ENCODE measurements at regions not wholly inside any gene's neighbourhood (a gene's known extent, or its start where the extent isn't known, plus 50 kb on each side); places are given as distances from the start of the nearest gene placed in this dataset.

GRCh38 chr15:100703032-100703578 lies 100.7 kb downstream of the ASB7 start:
- H3K27me3 Mint-ChIP-seq: peaks cover 27% of the 10 kb centered on the region
- H3K4me3 Mint-ChIP-seq: no peak overlapping the region
- peaks cover 11% of the 10 kb centered on the region for H3K4me1 Mint-ChIP-seq
- ATAC-seq (peak; percentile 100), DNase-seq (peak; percentile 41 to 84)
- H3K27ac Mint-ChIP-seq: peak overlapping the region in 1 of 2 donors; percentile 52
- H3K9me3 Mint-ChIP-seq: no peaks in the 10 kb centered on the region

DNA sequence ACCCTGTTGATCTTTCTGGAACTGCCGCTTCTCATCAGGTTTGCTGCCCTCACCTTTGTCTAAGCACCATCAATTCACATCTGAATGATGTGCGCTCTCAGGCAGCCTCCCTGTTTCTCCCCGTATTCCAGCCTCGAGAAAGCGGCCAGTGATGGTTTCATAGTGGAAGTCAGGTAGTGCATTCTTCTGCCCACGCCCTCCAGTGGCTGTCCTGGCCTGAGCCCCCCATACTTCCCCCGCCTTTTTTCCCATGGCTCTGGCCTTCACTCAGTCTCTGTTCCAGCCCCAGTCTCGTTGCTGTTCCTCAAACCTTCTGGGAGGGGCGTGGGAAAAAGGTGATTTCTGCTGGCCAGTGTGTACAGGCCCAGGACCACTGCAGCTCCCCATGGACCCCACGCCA lies 101.3 kb downstream of the ASB7 start:
- Mint-ChIP-seq H3K27me3 (peaks cover 30% of the 10 kb centered on the region), H3K27ac (no peak overlapping the region), H3K9me3 (peaks cover 3 to 5% of the 10 kb centered on the region in 2 donors), H3K4me1 (peaks cover 11% of the 10 kb centered on the region), H3K4me3 (no peak overlapping the region)
- DNase-seq (no peak), ATAC-seq (no peak)

GRCh38 chr15:100704281-100705055 lies 102.1 kb downstream of the ASB7 start:
- ATAC-seq (no peak), DNase-seq (no peak)
- no peak overlapping the region for H3K4me3 Mint-ChIP-seq
- no peak overlapping the region for H3K27ac Mint-ChIP-seq
- H3K4me1 Mint-ChIP-seq: peaks cover 11% of the 10 kb centered on the region
- peaks cover 8 to 13% of the 10 kb centered on the region in 2 donors for H3K9me3 Mint-ChIP-seq
- H3K27me3 Mint-ChIP-seq: peaks cover 33% of the 10 kb centered on the region

- Mint-ChIP-seq H3K27ac (no peak overlapping the region), H3K4me1 (peaks cover 11% of the 10 kb centered on the region), H3K9me3 (peaks cover 14 to 19% of the 10 kb centered on the region in 2 donors), H3K27me3 (peaks cover 33% of the 10 kb centered on the region), H3K4me3 (no peak overlapping the region)
- no peak for ATAC-seq
- DNase-seq: no peak
These were observed 102.7 kb downstream of the ASB7 start for GRCh38 chr15:100705065-100705464.

GRCh38 chr15:100705841-100706240 lies 103.5 kb downstream of the ASB7 start:
- no peak overlapping the region for H3K27ac Mint-ChIP-seq
- H3K27me3 Mint-ChIP-seq: peaks cover 33% of the 10 kb centered on the region
- H3K4me3 Mint-ChIP-seq: no peak overlapping the region
- no peak for ATAC-seq
- peaks cover 11% of the 10 kb centered on the region for H3K4me1 Mint-ChIP-seq
- H3K9me3 Mint-ChIP-seq: peaks cover 19 to 27% of the 10 kb centered on the region in 2 donors
- DNase-seq: no peak

DNA sequence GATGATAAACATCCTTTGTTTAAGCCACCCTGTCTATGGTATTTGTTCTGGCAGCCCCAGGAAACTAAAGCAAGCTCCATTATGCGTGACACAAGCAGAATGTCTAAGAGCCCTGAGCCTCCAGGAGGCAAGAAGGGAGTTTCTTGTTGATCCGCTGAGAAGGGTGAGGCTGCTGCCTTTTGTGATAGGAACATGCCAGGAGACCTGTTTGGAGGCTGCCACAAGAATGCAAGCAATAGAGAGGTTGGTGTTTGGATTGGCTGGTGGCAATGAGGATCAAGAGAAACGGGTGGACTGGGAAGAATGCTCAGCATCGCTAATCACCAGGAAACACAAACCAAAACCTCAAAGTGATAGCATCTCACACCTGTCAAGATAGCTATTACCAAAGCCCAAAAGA lies 104.8 kb downstream of the ASB7 start:
- Mint-ChIP-seq H3K4me3 (no peak overlapping the region), H3K4me1 (peaks cover 11% of the 10 kb centered on the region), H3K27me3 (peaks cover 33% of the 10 kb centered on the region), H3K27ac (no peak overlapping the region), H3K9me3 (peaks cover 19 to 27% of the 10 kb centered on the region in 2 donors)
- ATAC-seq (no peak), DNase-seq (no peak)

GRCh38 chr15:100708916-100709315 lies 106.5 kb downstream of the ASB7 start:
- no peak overlapping the region for H3K4me3 Mint-ChIP-seq
- peaks cover 19 to 27% of the 10 kb centered on the region in 2 donors for H3K9me3 Mint-ChIP-seq
- peaks cover under 1% of the 10 kb centered on the region for H3K4me1 Mint-ChIP-seq
- no peak overlapping the region for H3K27ac Mint-ChIP-seq
- no peak for DNase-seq
- no peak for ATAC-seq
- H3K27me3 Mint-ChIP-seq: peaks cover 33% of the 10 kb centered on the region

DNA sequence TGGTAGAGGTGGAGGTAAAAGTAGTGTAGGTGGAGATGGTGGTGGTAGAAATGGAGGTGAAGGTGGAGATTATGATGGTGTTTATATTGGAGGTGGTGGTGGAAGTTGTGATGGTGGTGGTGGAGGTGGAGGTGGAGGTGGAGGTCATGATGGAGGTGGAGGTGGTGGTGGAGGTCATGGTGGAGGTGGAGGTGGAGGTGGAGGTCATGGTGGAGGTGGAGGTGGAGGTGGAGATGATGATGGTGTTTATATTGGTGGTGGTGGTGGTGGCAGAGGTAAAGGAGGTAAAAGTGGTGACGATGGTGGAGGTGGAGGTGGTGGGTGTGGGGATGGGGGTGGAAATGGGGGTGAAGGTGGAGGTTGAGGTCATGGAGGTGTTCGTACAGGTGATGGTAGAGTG lies 107.8 kb downstream of the ASB7 start:
- Mint-ChIP-seq H3K4me3 (no peak overlapping the region), H3K9me3 (peaks cover 19 to 27% of the 10 kb centered on the region in 2 donors), H3K4me1 (no peaks in the 10 kb centered on the region), H3K27me3 (peaks cover 22% of the 10 kb centered on the region), H3K27ac (no peak overlapping the region)
- ATAC-seq (peak; percentile 84), DNase-seq (no peak)

GRCh38 chr15:100710744-100711515 lies 108.5 kb downstream of the ASB7 start:
- DNase-seq (no peak), ATAC-seq (no peak)
- peaks cover 19 to 27% of the 10 kb centered on the region in 2 donors for H3K9me3 Mint-ChIP-seq
- H3K4me1 Mint-ChIP-seq: no peaks in the 10 kb centered on the region
- no peak overlapping the region for H3K4me3 Mint-ChIP-seq
- H3K27me3 Mint-ChIP-seq: peaks cover 16% of the 10 kb centered on the region
- no peak overlapping the region for H3K27ac Mint-ChIP-seq

DNA sequence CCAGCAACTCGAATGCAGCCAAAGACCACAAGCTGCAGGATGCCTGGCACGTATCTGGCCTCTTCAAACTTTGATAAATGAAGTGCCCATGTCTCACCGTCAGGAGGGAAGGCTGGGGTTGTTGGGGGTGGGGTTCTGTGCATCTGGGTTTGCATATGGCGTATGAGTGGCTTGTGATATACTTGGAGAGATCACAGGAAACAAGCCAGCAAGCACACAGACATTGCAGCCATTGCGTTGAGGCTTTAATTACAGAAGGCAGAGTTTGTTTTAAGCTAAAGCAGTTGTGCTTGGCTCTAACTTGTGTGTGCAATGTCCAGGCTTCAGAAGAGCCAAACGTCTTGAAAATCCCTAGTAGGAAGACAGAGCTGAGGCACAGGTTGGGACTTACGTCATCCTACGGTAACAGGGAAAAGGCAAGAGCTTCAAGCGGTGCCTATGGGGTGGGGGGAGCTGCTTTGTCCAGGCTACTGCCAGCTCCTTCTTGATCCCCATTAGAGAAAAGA lies 109.2 kb downstream of the ASB7 start:
- ATAC-seq (peak; percentile 18), DNase-seq (no peak)
- H3K27me3 Mint-ChIP-seq: peaks cover 16% of the 10 kb centered on the region
- no peak overlapping the region for H3K4me3 Mint-ChIP-seq
- no peaks in the 10 kb centered on the region for H3K4me1 Mint-ChIP-seq
- H3K27ac Mint-ChIP-seq: no peak overlapping the region
- peaks cover 19 to 27% of the 10 kb centered on the region in 2 donors for H3K9me3 Mint-ChIP-seq

DNA sequence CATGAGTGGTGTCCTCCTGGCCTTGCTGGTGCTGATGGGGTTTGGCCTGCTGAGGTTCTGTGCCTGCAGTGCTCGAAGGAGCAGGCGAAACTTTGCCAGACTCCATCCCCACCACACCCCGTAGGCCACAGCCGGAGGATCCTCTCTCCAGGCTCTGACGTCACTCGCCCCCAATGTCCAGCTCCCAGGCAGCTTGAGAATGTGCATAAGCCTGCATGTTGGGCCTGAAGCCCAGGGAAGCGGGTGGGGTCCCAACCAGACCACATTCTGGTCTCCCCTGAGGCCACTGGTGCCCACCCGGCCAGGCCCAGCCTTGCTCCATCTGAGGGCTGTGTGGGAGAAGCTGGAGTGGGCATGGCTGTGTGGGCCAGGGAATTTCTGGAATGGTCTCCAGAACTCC lies 109.8 kb downstream of the ASB7 start:
- peaks cover 11% of the 10 kb centered on the region for H3K27me3 Mint-ChIP-seq
- DNase-seq: no peak
- no peak overlapping the region for H3K4me3 Mint-ChIP-seq
- peaks cover 19 to 27% of the 10 kb centered on the region in 2 donors for H3K9me3 Mint-ChIP-seq
- H3K27ac Mint-ChIP-seq: no peak overlapping the region
- no peaks in the 10 kb centered on the region for H3K4me1 Mint-ChIP-seq
- no peak for ATAC-seq

DNA sequence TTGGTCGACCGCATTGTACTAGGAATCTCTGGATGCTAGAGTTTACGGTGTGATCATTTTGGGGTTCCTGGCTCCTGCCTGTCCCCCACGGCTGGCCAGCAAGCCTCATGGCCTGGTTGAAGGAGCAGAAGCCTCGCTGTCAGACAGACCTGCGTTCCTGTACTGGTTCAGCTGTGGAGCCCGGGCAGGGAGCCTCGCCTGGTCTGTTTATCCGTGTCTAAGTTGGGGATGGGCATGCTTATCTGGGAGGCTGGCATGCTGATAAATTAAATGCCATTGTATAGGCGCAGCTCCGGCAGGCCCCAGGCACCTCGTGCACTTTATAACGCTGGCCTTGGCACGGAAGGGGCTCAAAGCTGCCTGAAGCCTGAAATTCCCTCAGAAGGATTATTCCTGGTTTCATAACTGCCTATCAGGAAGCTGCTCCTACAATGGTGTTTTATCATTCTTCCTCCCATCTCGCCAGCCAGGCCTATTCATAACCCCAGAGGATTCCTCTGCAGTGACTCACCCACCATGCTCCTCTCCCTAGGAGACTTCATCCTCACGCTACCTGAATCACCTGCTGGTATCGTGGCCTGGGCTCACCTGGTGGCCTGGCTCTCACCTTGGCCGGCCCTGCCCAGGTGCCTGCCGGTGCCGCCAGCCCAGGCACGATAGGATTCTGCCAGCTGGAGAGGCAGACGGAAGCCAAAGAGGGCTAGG lies 110.9 kb downstream of the ASB7 start:
- ATAC-seq (no peak), DNase-seq (no peak)
- no peak overlapping the region for H3K27ac Mint-ChIP-seq
- H3K9me3 Mint-ChIP-seq: peaks cover 19 to 25% of the 10 kb centered on the region in 2 donors
- no peaks in the 10 kb centered on the region for H3K4me1 Mint-ChIP-seq
- no peak overlapping the region for H3K4me3 Mint-ChIP-seq
- peaks cover 14% of the 10 kb centered on the region for H3K27me3 Mint-ChIP-seq

DNA sequence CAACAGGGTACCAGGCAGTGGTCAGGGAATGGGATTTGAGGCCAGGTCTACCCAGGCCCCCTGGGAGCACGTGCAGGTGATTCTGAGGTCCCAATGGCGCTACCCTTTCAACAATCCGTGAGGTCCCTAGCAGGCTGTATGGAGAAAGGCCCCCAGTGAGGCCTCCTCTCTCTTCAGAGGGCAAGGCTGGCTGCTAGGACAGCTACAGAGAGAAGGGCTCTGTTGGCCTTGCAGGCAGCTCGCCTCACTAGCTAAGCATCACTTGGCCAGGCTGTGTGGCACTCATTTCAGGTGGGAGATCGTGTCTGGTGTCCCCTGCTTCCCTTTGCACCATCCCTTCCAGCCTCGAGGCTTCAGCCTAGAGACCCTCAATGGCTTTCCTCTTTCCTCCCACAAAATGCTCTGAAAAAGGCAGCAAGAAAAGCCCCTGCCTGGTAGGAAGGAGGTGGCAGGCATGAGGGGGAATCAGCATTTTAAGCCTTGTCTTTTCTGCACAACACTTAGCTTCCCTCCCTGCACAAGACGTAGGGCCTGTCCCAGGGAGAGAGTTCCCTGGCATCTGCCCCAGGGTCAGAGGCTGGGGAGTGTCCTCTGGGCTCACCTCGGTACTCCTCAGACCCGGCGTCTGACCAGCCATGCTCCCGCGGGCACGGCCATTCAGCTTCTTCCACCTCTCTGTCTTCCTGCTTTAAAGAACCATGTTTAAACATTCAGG lies 111.8 kb downstream of the ASB7 start:
- Mint-ChIP-seq H3K27ac (no peak overlapping the region), H3K4me1 (no peaks in the 10 kb centered on the region), H3K27me3 (peaks cover 13% of the 10 kb centered on the region), H3K9me3 (peaks cover 11 to 16% of the 10 kb centered on the region in 2 donors), H3K4me3 (no peak overlapping the region)
- ATAC-seq (no peak), DNase-seq (no peak)

DNA sequence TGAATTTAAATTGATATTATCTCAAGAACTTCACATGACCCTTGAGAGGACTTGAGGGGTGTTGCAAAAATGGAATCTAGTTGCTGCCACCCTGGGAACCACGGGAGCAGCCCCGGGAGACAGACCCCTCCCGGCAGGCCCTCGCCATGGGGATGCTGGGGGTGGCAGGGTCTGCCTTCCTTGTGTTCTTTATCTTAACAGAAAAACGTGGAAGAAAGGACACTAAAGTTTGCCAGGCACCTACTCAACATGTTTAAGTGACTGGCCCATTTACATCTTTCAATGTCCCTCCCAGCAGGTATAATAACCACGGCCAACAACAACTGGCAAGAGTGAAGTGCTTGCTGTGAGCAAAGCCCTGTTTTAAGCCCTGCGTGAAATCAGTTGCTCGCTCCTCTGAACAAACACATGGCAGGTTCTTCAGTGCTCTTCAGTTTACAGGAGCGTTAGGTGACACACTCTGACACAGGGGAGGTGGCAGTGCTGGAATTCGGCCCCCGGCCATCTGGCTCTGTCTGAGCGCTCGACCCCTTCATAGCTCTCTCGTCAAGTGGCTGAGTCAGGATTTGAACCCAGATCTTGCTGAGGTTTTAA lies 112.5 kb downstream of the ASB7 start:
- Mint-ChIP-seq H3K27me3 (peaks cover 13% of the 10 kb centered on the region), H3K27ac (peak overlapping the region in 1 of 2 donors; percentile 27), H3K4me3 (no peak overlapping the region), H3K4me1 (no peaks in the 10 kb centered on the region), H3K9me3 (peaks cover 8 to 9% of the 10 kb centered on the region in 2 donors)
- DNase-seq: no peak
- ATAC-seq: no peak
